IPS-15b (cell line): ENCODE measurements at regions not wholly inside any gene's neighbourhood (a gene's known extent, or its start where the extent isn't known, plus 50 kb on each side); places are given as distances from the start of the nearest gene placed in this dataset.
"Not testable (repeated sequence)": the region's sequence is repeated elsewhere in the genome, so short reads cannot be mapped to it uniquely, and the experiment has no call there.

Source experiments
- H3K27me3 ChIP-seq: one replicate; pipeline ENCODE4 v1.6.1; 2013; ENCODE audit warnings: low read length; ENCODE audit not compliant: control insufficient read depth, insufficient read depth
- H3K36me3 ChIP-seq: one replicate; pipeline ENCODE4 v1.6.1; 2013; ENCODE audit warnings: low read length; ENCODE audit not compliant: control insufficient read depth, insufficient read depth
- H3K4me1 ChIP-seq: one replicate; pipeline ENCODE4 v1.6.1; 2013; ENCODE audit warnings: mild to moderate bottlenecking, low read length; ENCODE audit not compliant: control insufficient read depth, insufficient read depth
- H3K4me3 ChIP-seq: one replicate; pipeline ENCODE4 v1.5.1; 2013; ENCODE audit warnings: low read depth, low read length
- H3K9ac ChIP-seq: one replicate; pipeline ENCODE4 v1.6.1; 2013; ENCODE audit warnings: low read depth, mild to moderate bottlenecking, low read length
- H3K9me3 ChIP-seq: one replicate; pipeline ENCODE4 v1.6.1; 2013; ENCODE audit warnings: mild to moderate bottlenecking, low read length; ENCODE audit not compliant: control insufficient read depth, insufficient read depth

DNA sequence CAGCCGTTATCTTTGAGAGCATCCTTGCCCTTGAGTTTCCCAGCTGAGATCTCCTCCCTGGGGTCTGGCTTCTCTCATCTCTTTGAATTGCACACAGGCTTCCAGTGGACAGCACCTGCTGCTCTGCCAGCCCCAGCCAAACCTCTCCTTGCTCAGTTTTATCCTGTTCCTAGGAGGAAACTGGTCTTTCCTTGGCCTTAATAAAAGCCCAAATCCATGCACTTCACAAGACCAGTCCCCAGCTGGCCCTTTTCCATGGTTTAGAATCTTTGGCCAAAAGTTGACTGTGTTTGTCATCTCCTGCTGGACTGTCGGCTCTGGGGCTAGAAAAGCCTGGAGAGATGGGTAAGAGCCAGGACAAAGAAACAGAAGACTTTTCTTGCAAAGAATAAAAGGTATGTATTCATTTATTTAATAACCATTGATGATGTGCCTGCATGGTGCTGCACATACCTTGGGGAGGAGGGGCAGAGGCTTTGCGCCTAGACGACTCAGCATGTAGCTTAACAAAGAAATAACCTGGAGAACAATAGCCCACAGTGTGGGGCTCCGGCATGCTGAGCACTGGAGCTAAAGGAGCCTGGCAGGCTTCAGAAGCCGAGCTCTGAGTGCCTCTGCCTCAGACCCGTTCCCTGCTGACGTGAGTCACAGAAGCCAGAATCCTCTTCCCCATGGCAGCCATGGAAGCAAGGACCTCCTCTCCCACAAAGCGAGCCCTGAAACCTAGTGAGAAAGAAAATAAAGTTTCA, 319.3 kb upstream of the B3GAT1 start:
- H3K4me3 ChIP-seq = no peak overlapping the region
- no peaks in the 10 kb centered on the region for H3K27me3 ChIP-seq
- H3K9me3 ChIP-seq = no peaks in the 10 kb centered on the region
- no peak overlapping the region for H3K9ac ChIP-seq
- peaks cover 8% of the 10 kb centered on the region for H3K4me1 ChIP-seq
- no peaks in the 10 kb centered on the region for H3K36me3 ChIP-seq

DNA sequence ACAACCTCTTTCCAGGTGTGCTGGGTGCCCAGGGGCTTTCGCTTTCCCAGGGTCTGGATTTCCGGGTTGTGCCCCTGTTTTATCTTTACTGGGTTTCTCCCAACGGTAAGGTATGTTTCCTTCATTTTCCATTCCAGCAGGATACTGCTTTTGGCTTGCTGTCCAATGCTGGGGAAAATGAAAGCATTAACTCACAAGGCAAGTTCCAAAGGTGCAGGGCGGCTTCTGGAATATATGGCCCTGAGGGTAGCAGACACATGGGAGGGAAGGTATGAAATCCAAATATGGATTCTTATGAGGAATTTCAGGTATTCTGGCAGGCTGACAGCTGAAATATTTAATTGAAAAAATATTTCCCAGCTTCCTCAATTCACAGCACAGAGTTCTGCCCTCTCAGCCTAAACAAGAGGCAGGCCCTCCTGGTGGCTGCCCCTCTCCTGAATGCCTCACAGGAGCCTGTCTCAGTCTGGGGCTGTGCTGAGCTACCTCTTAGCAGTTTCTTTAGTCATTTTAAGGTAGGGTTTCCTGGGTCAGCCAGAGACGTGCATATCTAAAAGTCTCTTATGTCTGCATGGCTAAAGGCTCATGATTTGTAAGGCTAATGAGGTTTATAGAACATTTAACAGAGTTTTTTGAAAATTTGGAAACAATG, 318.6 kb upstream of the B3GAT1 start:
- H3K36me3 ChIP-seq = no peaks in the 10 kb centered on the region
- peaks cover 8% of the 10 kb centered on the region for H3K4me1 ChIP-seq
- no peaks in the 10 kb centered on the region for H3K27me3 ChIP-seq
- H3K9ac ChIP-seq = no peak overlapping the region
- H3K9me3 ChIP-seq = no peaks in the 10 kb centered on the region
- no peak overlapping the region for H3K4me3 ChIP-seq

DNA sequence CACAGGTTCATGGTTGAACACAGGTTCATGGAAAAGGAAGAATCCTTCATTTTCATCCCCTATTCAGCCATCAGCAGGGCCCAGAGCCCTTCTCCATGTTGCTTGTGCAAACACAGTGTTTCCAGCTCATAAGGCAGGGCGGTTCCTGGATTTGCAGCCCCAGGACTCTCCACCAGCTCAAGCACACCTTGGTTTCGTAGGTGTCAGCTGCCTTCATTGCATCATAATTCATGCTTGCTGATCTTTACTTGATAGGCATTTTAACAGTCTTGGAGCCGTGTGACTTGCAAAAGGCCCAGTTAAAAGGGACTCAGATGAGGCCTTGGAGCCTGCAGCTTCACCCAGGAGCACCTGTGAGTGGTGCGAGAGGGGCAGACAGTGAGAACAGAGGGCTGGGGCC, 318.1 kb upstream of the B3GAT1 start:
- Histone ChIP-seq H3K27me3 (no peaks in the 10 kb centered on the region), H3K9ac (no peak overlapping the region), H3K4me1 (peaks cover 8% of the 10 kb centered on the region), H3K9me3 (no peaks in the 10 kb centered on the region), H3K36me3 (no peaks in the 10 kb centered on the region), H3K4me3 (no peak overlapping the region)

DNA sequence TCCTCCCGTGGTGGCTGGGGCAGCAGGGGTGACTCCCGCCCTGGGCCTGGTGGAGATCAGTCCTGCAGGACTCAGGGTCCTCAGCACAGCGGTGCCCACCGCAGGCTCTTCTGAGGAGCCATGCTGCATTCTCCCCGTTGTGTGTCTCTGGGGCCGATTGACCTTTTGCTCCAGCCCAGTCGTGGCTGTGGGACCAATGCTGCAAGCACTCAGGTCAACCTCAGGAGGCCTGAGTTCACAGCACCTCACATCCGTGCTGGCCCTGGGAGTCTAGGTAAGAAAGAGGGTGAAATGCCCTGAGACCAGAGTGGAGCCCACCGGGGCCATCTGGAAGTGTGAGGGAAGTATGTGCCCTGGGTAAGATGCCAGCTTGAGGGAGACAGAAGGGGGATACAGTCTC, 316.1 kb upstream of the B3GAT1 start:
- Histone ChIP-seq H3K9me3 (no peaks in the 10 kb centered on the region), H3K27me3 (no peaks in the 10 kb centered on the region), H3K36me3 (no peaks in the 10 kb centered on the region), H3K4me1 (peaks cover 8% of the 10 kb centered on the region), H3K9ac (no peak overlapping the region), H3K4me3 (no peak overlapping the region)

DNA sequence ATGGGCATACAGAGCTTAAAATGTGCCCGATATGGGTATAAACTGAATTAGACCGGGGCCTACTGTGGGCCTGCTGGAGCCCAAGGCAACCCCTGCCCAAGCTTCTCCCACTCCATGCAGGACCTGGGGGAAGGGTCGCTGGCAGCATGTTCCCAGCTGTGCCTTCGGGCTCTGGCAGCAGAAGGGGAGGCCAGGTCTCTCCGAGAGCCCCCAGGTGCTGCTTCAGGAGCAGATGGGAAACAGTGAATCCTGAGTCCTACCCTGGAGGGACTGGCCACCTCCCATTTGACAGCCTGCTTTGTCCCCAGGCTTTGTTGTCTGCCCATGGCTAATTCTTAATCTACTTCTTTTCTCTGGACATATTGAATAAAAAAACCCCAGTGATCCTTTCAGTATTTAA, 315.6 kb upstream of the B3GAT1 start:
- H3K36me3 ChIP-seq = no peaks in the 10 kb centered on the region
- no peak overlapping the region for H3K4me3 ChIP-seq
- H3K4me1 ChIP-seq = peaks cover 8% of the 10 kb centered on the region
- no peaks in the 10 kb centered on the region for H3K9me3 ChIP-seq
- no peak overlapping the region for H3K9ac ChIP-seq
- no peaks in the 10 kb centered on the region for H3K27me3 ChIP-seq

DNA sequence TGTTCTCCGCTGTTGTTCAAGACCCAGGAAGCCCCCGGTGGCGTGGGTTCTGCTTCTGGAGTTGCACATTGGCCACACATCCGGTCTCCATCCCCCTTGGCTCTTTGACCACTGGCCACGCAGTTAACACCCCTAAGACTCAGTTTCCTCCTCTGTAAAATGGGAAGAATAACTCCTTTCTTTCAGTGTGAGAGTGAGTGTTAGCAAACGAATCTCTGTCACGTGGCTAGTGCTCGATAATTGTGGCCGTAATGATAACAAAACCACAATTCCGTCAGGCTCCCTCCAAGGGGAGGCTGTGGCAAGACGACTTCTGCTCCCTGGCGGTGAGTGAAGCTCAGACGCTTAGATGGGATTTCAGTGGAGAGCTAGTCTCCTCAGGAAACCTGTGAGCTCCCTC, 315.2 kb upstream of the B3GAT1 start:
- Histone ChIP-seq H3K36me3 (no peaks in the 10 kb centered on the region), H3K4me3 (no peak overlapping the region), H3K27me3 (no peaks in the 10 kb centered on the region), H3K4me1 (peaks cover 8% of the 10 kb centered on the region), H3K9ac (no peak overlapping the region), H3K9me3 (no peaks in the 10 kb centered on the region)

DNA sequence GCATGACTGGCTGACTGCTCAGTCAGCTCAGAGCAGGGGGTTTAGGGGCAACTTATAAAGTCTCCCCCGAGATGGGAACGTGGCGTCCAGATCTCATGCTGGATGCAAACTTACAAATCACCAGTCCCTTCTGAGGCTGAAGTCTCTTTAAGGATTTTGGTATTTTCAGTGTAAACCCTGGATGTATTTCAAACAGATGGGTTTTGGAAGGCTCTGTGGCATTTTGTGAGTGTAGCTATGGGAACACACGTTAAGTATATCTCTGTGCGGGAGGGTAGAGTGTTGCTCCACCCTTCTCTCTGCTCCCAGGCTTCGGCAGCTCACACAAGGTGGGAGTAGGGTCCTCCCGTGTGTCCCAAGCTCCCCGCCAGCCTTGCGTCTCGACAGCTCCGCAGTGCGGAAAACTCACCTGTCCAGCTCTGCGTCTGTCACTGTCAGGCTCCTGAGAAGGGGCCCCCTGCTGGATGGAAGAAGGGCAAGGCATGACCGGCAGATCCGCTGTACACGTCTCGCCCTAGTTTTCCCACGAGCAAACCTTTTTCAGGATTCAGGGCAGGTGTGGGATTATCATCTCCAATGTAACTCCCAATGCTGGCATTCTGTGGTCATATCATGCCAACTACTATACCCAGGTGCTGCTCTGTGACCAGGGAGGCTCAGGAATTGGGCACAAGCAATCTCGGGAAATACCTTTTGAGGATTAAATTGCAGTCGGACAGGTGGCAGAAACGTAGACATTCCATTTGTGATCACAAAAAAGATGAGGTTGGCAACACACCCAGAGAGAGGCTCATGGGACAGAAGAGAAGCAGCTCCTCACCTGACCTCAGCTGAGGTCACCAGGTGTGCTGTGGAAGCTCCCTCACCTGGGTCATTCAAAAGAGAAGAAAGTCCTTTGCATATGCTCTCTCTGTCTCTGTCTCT, 313.9 kb upstream of the B3GAT1 start:
- Histone ChIP-seq H3K4me3 (no peak overlapping the region), H3K9me3 (no peaks in the 10 kb centered on the region), H3K4me1 (peaks cover 5% of the 10 kb centered on the region), H3K27me3 (no peaks in the 10 kb centered on the region), H3K9ac (no peak overlapping the region), H3K36me3 (no peaks in the 10 kb centered on the region)

DNA sequence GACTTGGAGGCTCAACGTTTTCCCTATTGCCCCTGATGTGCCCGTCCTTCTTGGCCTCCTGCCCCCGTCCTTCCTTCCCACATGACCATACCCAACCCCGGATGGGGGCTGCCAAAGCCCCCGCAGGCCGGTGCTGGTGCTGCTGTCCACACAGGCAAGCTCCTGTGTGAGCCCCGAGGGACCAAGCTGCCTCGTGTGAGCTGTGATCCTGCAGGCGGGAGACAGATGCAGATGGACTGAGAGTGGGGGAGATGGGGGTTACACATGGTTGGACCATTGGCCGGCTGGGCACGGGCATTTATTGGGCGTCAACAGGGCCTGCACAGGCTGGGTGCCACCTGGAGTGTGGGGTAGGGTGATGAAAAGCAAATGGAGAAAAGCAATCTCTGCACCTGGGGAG, 313.2 kb upstream of the B3GAT1 start:
- no peaks in the 10 kb centered on the region for H3K27me3 ChIP-seq

DNA sequence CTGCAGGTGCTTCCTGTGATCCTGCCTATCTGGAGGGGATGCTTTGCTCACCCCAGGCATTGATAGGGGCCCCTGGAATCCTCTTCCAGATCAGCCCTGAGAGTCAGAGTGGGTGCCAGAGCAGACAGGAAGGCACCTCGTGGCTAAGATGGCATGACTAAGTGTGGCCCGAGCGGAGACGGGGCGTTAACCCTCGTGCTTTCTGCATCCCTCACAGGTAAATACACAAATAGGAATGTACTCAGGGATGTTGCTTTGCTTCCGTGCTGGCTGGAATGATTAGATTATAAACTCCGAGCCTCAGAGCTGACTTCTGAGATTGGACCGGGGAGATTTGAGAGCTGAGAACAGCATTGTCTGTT, 312.7 kb upstream of the B3GAT1 start:
- no peaks in the 10 kb centered on the region for H3K9me3 ChIP-seq
- H3K4me3 ChIP-seq = no peak overlapping the region
- no peak overlapping the region for H3K9ac ChIP-seq
- no peaks in the 10 kb centered on the region for H3K4me1 ChIP-seq
- no peaks in the 10 kb centered on the region for H3K36me3 ChIP-seq
- no peaks in the 10 kb centered on the region for H3K27me3 ChIP-seq

More for the DNA sequence above, 313.2 kb upstream of the B3GAT1 start:
- H3K36me3 ChIP-seq = no peaks in the 10 kb centered on the region
- no peaks in the 10 kb centered on the region for H3K9me3 ChIP-seq
- H3K9ac ChIP-seq = no peak overlapping the region
- no peak overlapping the region for H3K4me3 ChIP-seq
- H3K4me1 ChIP-seq = no peaks in the 10 kb centered on the region

DNA sequence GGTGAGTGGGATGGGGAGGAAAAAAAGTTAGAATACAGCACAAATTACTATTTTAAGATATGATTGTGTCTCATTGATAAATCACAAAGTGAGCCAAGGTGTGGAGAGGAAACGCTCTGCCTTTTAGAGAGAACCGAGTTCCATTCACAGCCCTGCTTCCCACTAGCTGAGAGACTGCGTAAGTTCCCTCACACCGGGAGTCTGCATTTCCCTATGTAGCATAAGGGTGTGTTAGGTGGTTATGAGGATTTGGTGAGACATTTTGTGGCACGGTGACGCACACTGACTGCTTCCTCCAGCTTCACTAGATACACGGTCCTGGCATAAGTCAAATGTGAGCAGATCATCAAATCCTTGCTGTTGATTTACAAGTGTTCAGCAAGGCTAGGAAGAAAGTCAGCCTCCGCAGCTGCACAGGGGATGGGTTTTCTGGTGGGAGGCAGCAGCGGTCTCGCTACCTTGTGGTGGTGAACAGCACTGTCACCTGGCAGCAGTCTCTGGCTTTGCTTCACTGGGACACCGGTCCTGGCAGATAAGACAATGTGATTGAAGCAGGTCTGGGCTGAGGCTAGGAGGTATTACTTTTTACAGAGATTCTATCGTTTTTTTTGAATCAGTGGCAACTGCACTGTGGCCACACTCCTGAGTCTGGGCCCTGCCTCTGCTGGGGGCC, 312.2 kb upstream of the B3GAT1 start:
- no peaks in the 10 kb centered on the region for H3K9me3 ChIP-seq
- H3K36me3 ChIP-seq = no peaks in the 10 kb centered on the region
- no peak overlapping the region for H3K4me3 ChIP-seq
- H3K4me1 ChIP-seq = no peaks in the 10 kb centered on the region
- no peak overlapping the region for H3K9ac ChIP-seq
- H3K27me3 ChIP-seq = no peaks in the 10 kb centered on the region

DNA sequence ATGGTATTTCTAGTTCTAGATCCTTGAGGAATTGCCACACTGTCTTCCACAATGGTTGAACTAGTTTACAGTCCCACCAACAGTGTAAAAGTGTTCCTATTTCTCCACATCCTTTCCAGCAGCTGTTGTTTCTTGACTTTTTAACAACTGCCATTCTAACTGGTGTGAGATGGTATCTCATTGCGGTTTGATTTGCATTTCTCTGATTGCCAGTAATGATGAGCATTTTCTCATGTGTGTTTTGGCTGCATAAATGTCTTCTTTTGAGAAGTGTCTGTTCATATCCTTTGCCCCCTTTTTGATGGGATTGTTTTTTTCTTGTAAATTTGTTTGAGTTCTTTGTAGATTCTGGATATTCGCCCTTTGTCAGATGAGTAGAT, 308.6 kb upstream of the B3GAT1 start:
- H3K36me3 ChIP-seq, H3K27me3 ChIP-seq, H3K9me3 ChIP-seq, H3K4me1 ChIP-seq, H3K4me3 ChIP-seq, H3K9ac ChIP-seq: not testable (repeated sequence)
